ENCODE measurements at regions not wholly inside any gene's neighbourhood (a gene's known extent, or its start where the extent isn't known, plus 50 kb on each side); places are given as distances from the start of the nearest gene placed in this dataset.

DNA sequence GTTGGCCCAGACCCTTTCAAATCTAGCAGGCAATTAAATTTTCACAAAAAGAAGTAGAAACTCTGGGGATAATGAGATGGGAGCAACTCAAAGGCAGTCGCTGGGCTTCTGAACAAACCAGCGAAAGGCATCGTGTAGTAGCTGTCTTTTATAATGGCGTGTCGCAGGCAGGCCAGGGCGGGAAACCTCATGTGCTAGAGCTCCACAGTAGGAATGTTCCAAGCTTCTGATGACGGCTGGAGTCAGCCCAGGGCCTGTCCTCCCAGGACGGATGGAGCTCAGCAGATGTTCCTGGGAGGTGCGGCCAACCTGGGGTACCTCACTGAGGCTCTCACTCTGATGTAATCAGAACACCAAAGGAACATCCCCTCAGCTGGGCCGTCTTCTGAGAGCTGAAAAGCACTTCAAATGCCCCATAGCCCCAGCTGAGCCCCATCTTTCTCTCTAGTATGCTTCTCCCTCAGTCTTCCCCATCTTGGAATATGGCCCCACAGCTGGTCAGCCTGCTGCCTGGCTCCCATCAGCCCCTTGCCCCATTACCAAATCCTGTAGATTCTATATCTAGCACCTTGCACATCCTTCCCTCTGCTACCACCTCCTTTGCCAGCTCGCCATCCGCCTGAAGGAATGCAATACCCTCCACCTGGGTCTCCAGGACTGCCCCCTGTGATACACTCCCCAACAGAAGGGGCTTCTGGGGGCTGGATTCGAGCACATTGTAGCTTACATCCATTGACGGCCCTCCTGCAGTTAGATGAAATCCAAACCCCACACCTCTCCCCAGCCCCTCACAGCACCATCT lies 54.9 kb upstream of the ATP2B2 start:
- Histone ChIP-seq H3K36me3 (ENCODE audit: control insufficient read depth, insufficient read depth, low read length) (no peaks in the 10 kb centered on the region), H3K27me3 (ENCODE audit: control insufficient read depth, insufficient read depth, low read length) (peaks cover 12% of the 10 kb centered on the region), H3K4me3 (ENCODE audit: low read depth, low read length) (no peak overlapping the region)
- no peak for DNase-seq (ENCODE audit: low read depth)
- TF ChIP-seq, protein P1, sequence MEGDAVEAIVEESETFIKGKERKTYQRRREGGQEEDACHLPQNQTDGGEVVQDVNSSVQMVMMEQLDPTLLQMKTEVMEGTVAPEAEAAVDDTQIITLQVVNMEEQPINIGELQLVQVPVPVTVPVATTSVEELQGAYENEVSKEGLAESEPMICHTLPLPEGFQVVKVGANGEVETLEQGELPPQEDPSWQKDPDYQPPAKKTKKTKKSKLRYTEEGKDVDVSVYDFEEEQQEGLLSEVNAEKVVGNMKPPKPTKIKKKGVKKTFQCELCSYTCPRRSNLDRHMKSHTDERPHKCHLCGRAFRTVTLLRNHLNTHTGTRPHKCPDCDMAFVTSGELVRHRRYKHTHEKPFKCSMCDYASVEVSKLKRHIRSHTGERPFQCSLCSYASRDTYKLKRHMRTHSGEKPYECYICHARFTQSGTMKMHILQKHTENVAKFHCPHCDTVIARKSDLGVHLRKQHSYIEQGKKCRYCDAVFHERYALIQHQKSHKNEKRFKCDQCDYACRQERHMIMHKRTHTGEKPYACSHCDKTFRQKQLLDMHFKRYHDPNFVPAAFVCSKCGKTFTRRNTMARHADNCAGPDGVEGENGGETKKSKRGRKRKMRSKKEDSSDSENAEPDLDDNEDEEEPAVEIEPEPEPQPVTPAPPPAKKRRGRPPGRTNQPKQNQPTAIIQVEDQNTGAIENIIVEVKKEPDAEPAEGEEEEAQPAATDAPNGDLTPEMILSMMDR (IDR thresholded peaks at IDR 0.05; ENCODE audit: insufficient read depth, low read length, poor library complexity, severe bottlenecking) = no peak

DNA sequence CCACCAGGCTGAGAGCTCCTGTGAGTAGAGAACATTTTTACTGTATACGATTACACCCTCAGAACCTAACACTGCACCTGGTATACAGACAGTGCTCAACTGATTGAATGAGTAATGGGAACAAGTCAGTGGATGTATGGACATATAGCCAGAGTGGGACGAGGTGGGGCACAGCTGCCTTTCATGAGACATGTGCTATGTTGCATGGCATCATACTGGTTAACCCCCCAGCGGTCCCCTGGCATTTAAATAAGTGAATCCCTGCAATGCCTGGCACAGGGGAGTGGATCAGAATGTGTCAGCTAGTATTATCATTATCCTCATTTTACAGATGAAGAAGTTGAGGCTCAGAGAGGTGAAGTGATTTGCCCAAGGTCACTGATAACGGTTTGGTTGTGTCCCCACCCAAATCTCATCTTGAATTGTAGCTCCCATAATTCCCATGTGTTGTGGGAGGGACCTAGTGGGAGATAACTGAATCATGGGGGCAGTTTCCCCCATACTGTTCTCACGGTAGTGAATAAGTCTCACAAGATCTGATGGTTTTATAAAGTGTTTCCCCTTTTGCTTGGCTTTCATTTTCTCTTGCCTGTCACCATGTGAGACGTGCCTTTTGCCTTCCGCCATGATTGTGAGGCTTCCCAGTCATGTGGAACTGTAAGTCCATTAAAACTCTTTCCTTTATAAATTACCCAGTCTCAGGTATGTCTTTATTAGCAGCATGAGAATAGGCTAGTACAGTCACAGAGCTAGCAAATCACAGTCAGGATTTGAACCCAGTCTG lies 56.0 kb upstream of the ATP2B2 start:
- DNase-seq (ENCODE audit: low read depth) = no peak
- H3K36me3 ChIP-seq (ENCODE audit: control insufficient read depth, insufficient read depth, low read length) = no peaks in the 10 kb centered on the region
- TF ChIP-seq, protein P1 (IDR thresholded peaks at IDR 0.05; ENCODE audit: insufficient read depth, low read length, poor library complexity, severe bottlenecking) = no peak
- peaks cover 11% of the 10 kb centered on the region for H3K27me3 ChIP-seq (ENCODE audit: control insufficient read depth, insufficient read depth, low read length)
- H3K4me3 ChIP-seq (ENCODE audit: low read depth, low read length) = no peak overlapping the region

- peaks cover 11% of the 10 kb centered on the region for H3K27me3 ChIP-seq (ENCODE audit: control insufficient read depth, insufficient read depth, low read length)
- DNase-seq (ENCODE audit: low read depth) = no peak
Measured at GRCh38 chr3:10561946-10562560, 56.7 kb upstream of the ATP2B2 start.

DNA sequence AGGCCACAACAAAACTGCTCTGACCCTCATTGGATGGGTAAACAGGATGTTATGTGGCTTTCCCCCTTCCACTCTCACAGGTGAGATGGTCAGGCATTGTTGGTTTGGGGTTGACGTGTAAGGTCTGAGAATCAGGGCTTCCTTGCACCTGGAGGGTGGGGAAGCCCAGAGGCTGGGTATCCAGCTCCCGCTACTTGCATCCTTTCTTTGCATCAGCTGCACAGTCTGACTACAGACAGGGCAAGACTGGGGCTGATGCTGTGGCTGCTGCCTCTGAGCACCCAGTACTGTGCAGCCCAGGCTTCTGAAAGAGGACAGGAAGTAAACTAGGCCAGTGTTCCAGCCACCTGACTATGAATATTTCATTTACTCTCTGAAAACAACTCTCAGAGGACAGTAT lies 58.0 kb upstream of the ATP2B2 start:
- TF ChIP-seq, protein P1 (IDR thresholded peaks at IDR 0.05; ENCODE audit: insufficient read depth, low read length, poor library complexity, severe bottlenecking) = no peak
- H3K27me3 ChIP-seq (ENCODE audit: control insufficient read depth, insufficient read depth, low read length) = peaks cover 11% of the 10 kb centered on the region
- no peak for DNase-seq (ENCODE audit: low read depth)
- no peak overlapping the region for H3K4me3 ChIP-seq (ENCODE audit: low read depth, low read length)
- H3K36me3 ChIP-seq (ENCODE audit: control insufficient read depth, insufficient read depth, low read length) = no peaks in the 10 kb centered on the region

More at GRCh38 chr3:10561946-10562560, 56.7 kb upstream of the ATP2B2 start:
- TF ChIP-seq, protein P1 (IDR thresholded peaks at IDR 0.05; ENCODE audit: insufficient read depth, low read length, poor library complexity, severe bottlenecking) = no peak
- Histone ChIP-seq H3K36me3 (ENCODE audit: control insufficient read depth, insufficient read depth, low read length) (no peaks in the 10 kb centered on the region), H3K4me3 (ENCODE audit: low read depth, low read length) (no peak overlapping the region)

DNA sequence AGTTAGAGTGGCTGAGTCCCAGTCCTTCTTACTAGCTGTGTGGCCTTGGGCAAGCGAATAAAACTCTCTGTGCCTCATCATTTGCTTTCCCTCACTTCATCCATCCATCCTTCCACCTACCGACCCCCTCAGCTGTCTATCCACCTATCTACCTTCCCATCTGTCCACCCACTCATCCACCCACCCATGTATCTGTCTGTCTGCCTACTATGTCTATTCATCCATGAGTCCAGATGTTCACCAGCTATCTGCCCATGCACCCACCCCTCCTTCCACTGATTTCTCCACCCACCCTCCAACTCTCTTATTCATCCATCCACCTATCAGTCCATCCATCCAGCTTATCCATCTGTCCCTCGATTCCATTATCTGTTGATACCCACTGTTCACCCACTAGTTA lies 60.4 kb upstream of the ATP2B2 start:
- Histone ChIP-seq H3K4me3 (ENCODE audit: low read depth, low read length) (no peak overlapping the region), H3K36me3 (ENCODE audit: control insufficient read depth, insufficient read depth, low read length) (no peaks in the 10 kb centered on the region), H3K27me3 (ENCODE audit: control insufficient read depth, insufficient read depth, low read length) (no peaks in the 10 kb centered on the region)
- TF ChIP-seq, protein P1 (IDR thresholded peaks at IDR 0.05; ENCODE audit: insufficient read depth, low read length, poor library complexity, severe bottlenecking) = no peak
- DNase-seq (ENCODE audit: low read depth) = no peak
